Esophagus mucosa (tissue), 1 donor: ENCODE measurements at regions not wholly inside any gene's neighbourhood (a gene's known extent, or its start where the extent isn't known, plus 50 kb on each side); places are given as distances from the start of the nearest gene placed in this dataset.
"Not testable (repeated sequence)": the region's sequence is repeated elsewhere in the genome, so short reads cannot be mapped to it uniquely, and the experiment has no call there.

Experiments used
- ATAC-seq: fragments of 200-7000 bp; cut with Tn5 transposase; one replicate; pipeline ENCODE4 v1.9.1; 2020
- donor health status: DM: yes; HTN: yes; CAD: no.

- not testable (repeated sequence) for ATAC-seq
Measured at GRCh38 chr7:131662301-131662873, 106.0 kb upstream of the PODXL start.

- no peak for ATAC-seq
Measured at GRCh38 chr7:131657881-131658280, 101.5 kb upstream of the PODXL start.

GRCh38 chr7:131656980-131657723, 100.7 kb upstream of the PODXL start:
- ATAC-seq = no peak

GRCh38 chr7:131655866-131656265, 99.4 kb upstream of the PODXL start:
- no peak for ATAC-seq

GRCh38 chr7:131655447-131655846, 99.0 kb upstream of the PODXL start:
- ATAC-seq = no peak

GRCh38 chr7:131654668-131655326, 98.4 kb upstream of the PODXL start:
- peak; percentile 90 for ATAC-seq

GRCh38 chr7:131654249-131654558, 97.8 kb upstream of the PODXL start:
- no peak for ATAC-seq

- ATAC-seq = no peak
Measured at GRCh38 chr7:131653418-131654248, 97.2 kb upstream of the PODXL start.

- ATAC-seq = no peak
Measured at GRCh38 chr7:131652934-131653333, 96.5 kb upstream of the PODXL start.

GRCh38 chr7:131652194-131652593, 95.8 kb upstream of the PODXL start:
- no peak for ATAC-seq

- no peak for ATAC-seq
Measured at GRCh38 chr7:131649879-131650278, 93.5 kb upstream of the PODXL start.

GRCh38 chr7:131649003-131649541, 92.6 kb upstream of the PODXL start:
- no peak for ATAC-seq

GRCh38 chr7:131648491-131648890, 92.1 kb upstream of the PODXL start:
- no peak for ATAC-seq

- no peak for ATAC-seq
Measured at GRCh38 chr7:131646203-131646602, 89.8 kb upstream of the PODXL start.

- ATAC-seq = no peak
Measured at GRCh38 chr7:131642429-131642828, 86.0 kb upstream of the PODXL start.

- ATAC-seq = no peak
Measured at GRCh38 chr7:131640686-131641085, 84.3 kb upstream of the PODXL start.

GRCh38 chr7:131638641-131639430, 82.4 kb upstream of the PODXL start:
- no peak for ATAC-seq

GRCh38 chr7:131637859-131638258, 81.4 kb upstream of the PODXL start:
- ATAC-seq = no peak

- no peak for ATAC-seq
Measured at GRCh38 chr7:131636092-131636491, 79.7 kb upstream of the PODXL start.

GRCh38 chr7:131634197-131634596, 77.8 kb upstream of the PODXL start:
- not testable (repeated sequence) for ATAC-seq

- ATAC-seq = no peak
Measured at GRCh38 chr7:131633342-131633843, 77.0 kb upstream of the PODXL start.

- ATAC-seq = no peak
Measured at GRCh38 chr7:131630427-131630826, 74.0 kb upstream of the PODXL start.
